HUES48 (cell line): ENCODE measurements at regions not wholly inside any gene's neighbourhood (a gene's known extent, or its start where the extent isn't known, plus 50 kb on each side); places are given as distances from the start of the nearest gene placed in this dataset.
"Not testable (repeated sequence)": the region's sequence is repeated elsewhere in the genome, so short reads cannot be mapped to it uniquely, and the experiment has no call there.

Experiments used
- H3K27ac ChIP-seq: one replicate; pipeline ENCODE4 v1.7.0; 2013; ENCODE audit warnings: low read depth, low read length, inconsistent platforms
- H3K27me3 ChIP-seq: 2 replicates; pipeline ENCODE4 v1.6.1; 2013; ENCODE audit warnings: mild to moderate bottlenecking, low read length; ENCODE audit not compliant: control insufficient read depth, insufficient read depth
- H3K36me3 ChIP-seq: 2 replicates; pipeline ENCODE4 v1.6.1; 2013; ENCODE audit warnings: low read length; ENCODE audit not compliant: control insufficient read depth, insufficient read depth
- H3K4me1 ChIP-seq: 2 replicates; pipeline ENCODE4 v1.6.1; 2013; ENCODE audit warnings: mild to moderate bottlenecking, low read length; ENCODE audit not compliant: control insufficient read depth, insufficient read depth
- H3K4me3 ChIP-seq: 2 replicates; pipeline ENCODE4 v1.5.1; 2013; ENCODE audit warnings: mild to moderate bottlenecking, low read depth, low read length
- H3K9ac ChIP-seq: 2 replicates; pipeline ENCODE4 v1.6.1; 2013; ENCODE audit warnings: mild to moderate bottlenecking, low read depth, low read length, moderate library complexity
- H3K9me3 ChIP-seq: 2 replicates; pipeline ENCODE4 v1.6.1; 2013; ENCODE audit warnings: low read length; ENCODE audit not compliant: control insufficient read depth, insufficient read depth

DNA sequence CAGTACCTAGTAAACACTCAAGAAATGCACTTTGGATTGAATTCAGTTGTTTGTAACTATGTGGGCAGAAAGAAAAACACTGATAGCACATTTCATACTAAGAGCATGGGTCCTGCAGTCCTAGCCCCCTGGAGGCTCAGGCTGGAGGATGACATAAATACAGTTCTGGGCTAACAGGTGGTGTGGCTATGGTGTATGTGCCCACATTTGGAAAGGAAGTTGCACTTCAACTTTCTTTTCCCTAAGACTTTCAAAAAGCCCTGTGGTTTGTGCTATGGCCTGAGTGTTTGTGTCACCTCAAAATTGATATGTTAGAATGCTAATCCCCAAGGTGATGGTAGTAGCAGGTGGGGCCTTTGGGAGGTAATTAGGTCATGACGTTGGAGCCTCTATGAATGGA, 218.2 kb downstream of the CDCA7 start:
- no peaks in the 10 kb centered on the region for H3K36me3 ChIP-seq
- no peak overlapping the region for H3K9ac ChIP-seq
- H3K27ac ChIP-seq, result no peak overlapping the region
- no peaks in the 10 kb centered on the region for H3K9me3 ChIP-seq
- peaks cover 25% of the 10 kb centered on the region for H3K4me1 ChIP-seq
- H3K4me3 ChIP-seq, result no peak overlapping the region
- H3K27me3 ChIP-seq, result no peaks in the 10 kb centered on the region

DNA sequence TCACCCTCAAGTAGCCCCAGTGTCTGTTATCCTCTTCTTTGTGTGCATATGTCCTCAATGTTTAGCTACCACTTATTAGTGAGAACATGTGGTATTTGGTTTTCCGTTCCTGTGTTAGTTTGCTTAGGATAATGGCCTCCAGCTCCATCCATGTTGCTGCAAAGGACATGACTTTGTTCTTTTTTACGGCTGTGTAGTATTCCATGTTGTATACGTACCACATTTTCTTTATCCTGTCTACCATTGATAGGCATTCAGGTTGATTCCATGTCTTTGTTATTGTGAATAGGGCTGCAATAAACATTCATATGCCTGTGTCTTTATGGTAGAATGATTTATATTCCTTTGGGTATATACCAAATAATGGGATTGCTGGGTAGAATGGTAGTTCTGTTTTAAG, 219.1 kb downstream of the CDCA7 start:
- H3K36me3 ChIP-seq, H3K4me3 ChIP-seq, H3K27ac ChIP-seq, H3K9me3 ChIP-seq, H3K9ac ChIP-seq, H3K27me3 ChIP-seq: not testable (repeated sequence)
- H3K4me1 ChIP-seq, result peaks cover 29% of the 10 kb centered on the region

DNA sequence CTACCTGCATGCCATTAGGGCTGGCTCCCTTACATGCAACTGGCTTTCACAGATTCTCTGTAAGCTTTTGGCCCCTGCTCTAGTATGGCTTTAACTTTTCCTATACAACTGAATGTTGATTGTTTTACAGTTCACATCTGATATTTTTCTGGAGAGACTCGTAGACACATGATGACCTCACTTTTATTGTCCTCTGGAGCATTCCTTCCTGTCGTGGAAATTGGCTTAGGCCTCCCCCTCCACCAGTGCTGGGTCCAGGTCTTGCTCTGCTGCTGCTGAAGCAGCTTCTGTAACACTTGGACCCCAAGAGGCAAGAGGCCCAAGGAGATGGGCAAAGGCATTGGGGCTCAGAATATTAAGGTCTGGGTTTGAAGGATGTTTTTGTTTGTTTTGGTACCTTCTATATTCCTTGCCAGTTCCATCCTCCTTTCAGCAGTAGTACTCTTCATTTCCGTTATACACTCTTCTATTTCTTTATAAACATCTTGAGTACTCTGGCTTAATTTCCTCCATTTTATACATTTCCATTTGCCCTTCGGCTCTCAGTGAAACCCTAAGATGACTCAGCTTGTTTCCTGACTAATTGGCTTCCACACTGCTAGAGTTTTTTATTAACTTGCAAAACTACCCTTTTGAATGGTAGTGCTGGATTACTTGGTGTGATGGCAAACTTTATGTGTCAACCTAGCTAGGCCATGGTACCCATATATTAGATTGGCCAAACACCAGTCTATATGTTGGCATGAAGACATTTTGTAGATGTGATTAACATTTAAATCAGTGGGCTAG, 219.8 kb downstream of the CDCA7 start:
- peaks cover 29% of the 10 kb centered on the region for H3K4me1 ChIP-seq

DNA sequence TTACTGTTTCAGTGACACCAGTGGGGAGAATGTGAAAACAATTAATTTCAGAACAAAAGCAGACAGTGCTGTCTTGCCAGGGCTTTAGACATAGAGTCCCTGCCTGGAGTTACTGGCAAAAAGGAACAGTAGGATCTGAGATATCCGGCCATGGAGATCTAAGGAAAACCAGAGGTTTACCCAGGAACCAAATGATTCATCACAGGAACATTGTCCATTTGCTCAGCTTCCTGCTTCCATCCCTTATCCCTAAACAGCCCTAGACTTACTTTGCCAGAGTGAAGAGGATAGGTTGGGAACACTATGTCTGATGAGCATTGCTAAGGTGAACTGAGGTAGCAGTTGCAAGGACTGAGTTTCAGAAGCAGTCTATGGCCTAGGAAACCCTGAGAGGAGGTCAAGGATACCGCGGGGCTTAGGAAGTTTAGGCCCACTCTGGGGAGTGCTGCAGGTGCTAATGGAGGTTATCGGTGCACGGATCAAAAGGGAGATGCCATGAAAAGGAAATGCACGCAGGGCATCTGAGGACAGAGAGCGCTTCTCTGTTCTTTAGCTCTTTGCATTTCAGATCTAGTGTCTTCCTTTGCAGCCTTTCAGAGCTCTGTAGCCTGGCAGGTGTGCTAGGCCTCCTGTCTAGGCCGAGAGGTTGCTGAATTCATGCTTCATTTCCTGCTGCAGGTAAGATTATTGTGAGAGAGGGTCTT, 223.9 kb downstream of the CDCA7 start:
- H3K9ac ChIP-seq, result no peak overlapping the region; the same call in 1 of the 2 replicates
- no peak overlapping the region for H3K4me3 ChIP-seq
- no peaks in the 10 kb centered on the region for H3K27me3 ChIP-seq
- 0 out of 2 replicates have a peak, but pooled peaks cover 4% of the 10 kb centered on the region for H3K4me1 ChIP-seq
- no peaks in the 10 kb centered on the region for H3K9me3 ChIP-seq
- no peak overlapping the region for H3K27ac ChIP-seq
- H3K36me3 ChIP-seq, result no peaks in the 10 kb centered on the region

More for the DNA sequence above, 219.8 kb downstream of the CDCA7 start:
- Histone ChIP-seq H3K4me3 (no peak overlapping the region), H3K27ac (no peak overlapping the region), H3K36me3 (no peaks in the 10 kb centered on the region), H3K27me3 (no peaks in the 10 kb centered on the region), H3K9me3 (no peaks in the 10 kb centered on the region), H3K9ac (no peak overlapping the region)

DNA sequence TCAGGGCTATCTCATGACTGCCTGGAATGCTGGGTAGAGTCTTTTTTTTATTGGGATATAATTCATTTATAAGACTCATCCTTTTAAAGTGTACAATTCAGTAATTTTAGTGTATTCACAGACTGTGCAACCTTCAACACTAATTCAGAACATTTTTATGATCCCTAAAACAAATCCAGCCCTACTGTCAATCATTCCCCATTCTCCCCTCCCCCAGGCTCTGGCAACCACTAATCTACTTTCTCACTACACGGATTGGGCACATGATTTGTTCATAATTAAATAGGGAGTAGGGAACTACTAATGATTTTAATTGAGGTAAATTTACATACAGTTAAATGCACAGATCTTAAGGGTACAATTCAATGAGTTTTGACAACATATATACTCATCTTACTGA, 225.7 kb downstream of the CDCA7 start:
- no peak overlapping the region for H3K4me3 ChIP-seq
- no peaks in the 10 kb centered on the region for H3K9me3 ChIP-seq
- no peak overlapping the region for H3K27ac ChIP-seq
- no peaks in the 10 kb centered on the region for H3K36me3 ChIP-seq
- no peak overlapping the region for H3K9ac ChIP-seq
- H3K27me3 ChIP-seq, result no peaks in the 10 kb centered on the region
- 0 out of 2 replicates have a peak, but pooled peaks cover 4% of the 10 kb centered on the region for H3K4me1 ChIP-seq

DNA sequence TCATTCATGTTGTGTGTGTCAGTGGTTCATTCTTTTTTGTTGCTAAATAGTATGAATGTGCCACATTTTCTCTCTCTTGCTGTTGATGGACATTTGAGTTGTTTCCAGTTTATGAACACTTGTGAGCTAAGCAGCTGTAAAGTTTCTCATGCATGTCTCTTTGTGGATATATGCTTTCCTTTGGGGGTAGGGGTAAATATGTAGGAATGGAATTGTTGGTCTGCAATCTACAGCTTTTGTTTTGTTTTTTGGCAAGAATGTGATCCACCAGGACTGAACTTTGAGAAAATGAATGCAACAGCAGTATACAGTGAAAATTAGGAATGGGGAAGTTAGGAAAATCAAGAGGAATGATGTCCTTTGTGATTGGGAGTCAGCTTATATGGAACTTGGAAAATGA, 226.3 kb downstream of the CDCA7 start:
- H3K36me3 ChIP-seq, result no peaks in the 10 kb centered on the region
- no peaks in the 10 kb centered on the region for H3K9me3 ChIP-seq
- H3K27ac ChIP-seq, result no peak overlapping the region
- H3K27me3 ChIP-seq, result no peaks in the 10 kb centered on the region
- H3K4me3 ChIP-seq, result no peak overlapping the region
- no peak overlapping the region for H3K9ac ChIP-seq
- 0 out of 2 replicates have a peak, but pooled peaks cover 4% of the 10 kb centered on the region for H3K4me1 ChIP-seq

DNA sequence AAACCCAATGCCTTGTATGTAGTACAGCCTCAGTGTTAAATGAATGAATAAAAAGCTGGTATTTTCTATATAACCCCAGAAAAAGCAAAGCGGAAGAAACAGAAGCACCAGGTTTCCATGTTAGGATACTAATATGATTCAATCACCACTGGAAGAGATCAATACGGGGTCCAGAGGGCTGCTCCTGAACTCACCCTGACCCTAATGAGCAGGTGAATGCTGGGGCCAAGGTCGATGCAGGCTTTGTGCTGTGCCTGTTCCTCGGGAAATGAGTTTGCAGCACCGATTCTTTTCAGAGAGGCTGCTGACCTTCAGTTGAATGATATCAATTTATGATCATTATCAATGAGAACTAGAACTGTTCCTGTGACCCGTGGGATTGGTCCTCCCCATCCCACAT, 228.5 kb downstream of the CDCA7 start:
- H3K9me3 ChIP-seq, result no peaks in the 10 kb centered on the region
- no peak overlapping the region for H3K27ac ChIP-seq
- no peaks in the 10 kb centered on the region for H3K36me3 ChIP-seq
- H3K4me1 ChIP-seq, result 0 out of 2 replicates have a peak, but pooled peaks cover 4% of the 10 kb centered on the region
- no peak overlapping the region for H3K4me3 ChIP-seq
- H3K9ac ChIP-seq, result no peak overlapping the region
- H3K27me3 ChIP-seq, result no peaks in the 10 kb centered on the region

DNA sequence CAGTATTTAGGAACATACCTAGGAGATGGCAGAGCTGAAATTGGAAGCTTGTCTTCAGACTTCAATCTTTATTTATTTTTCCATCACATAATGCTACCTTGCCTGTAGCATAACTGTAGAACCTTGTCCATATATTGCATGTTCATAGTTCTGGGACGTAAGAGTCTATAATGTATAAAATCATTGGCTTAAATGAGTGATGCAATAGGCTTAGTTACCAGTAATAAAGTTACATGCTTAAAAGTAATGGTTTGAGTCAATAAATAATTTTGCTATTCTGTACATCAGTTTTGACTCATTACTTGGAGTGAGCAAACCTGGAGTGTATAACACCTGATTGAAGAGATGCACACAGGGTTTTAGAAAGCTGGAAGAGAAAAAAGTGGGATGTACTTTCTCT, 229.3 kb downstream of the CDCA7 start:
- H3K9me3 ChIP-seq, result no peaks in the 10 kb centered on the region
- H3K4me3 ChIP-seq, result no peak overlapping the region
- no peaks in the 10 kb centered on the region for H3K4me1 ChIP-seq
- no peak overlapping the region for H3K9ac ChIP-seq
- no peaks in the 10 kb centered on the region for H3K27me3 ChIP-seq
- no peaks in the 10 kb centered on the region for H3K36me3 ChIP-seq
- no peak overlapping the region for H3K27ac ChIP-seq

DNA sequence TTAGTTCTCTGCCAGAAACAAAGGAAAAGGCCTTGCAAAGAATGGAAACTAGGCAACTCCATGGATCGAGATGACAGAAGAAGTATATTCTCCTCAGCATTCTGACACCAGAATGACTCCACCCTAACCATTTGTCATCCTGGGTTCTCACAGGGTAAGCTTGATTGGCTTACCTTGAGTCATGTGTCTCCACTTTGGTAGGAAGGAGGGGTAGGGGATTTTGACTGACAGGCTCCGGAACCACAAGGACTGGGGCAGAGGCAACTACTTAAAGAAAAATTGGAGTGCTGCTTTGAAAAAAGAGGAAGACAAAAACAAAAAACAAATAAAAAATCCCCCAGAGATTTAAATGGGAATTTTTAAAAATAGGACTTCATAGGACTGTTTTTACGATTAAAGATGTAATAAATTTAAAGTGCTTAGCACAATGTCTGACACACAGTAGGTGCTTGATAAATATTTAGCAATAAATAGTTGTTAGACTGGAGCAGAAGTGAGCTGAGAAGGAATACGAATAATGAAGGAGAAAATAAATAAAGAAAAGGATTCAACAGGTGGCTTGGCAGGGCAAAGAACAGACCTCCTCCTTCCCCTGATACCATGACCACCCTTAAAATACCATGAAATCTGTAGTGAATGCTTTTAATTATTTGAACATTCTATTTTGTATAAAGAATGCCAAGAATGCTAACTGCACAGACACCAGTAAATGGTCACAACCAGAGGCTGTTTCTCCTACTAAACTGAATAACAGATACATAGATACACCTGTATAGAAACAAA, 230.2 kb downstream of the CDCA7 start:
- Histone ChIP-seq H3K27ac (no peak overlapping the region), H3K4me3 (no peak overlapping the region), H3K9ac (no peak overlapping the region), H3K36me3 (no peaks in the 10 kb centered on the region), H3K27me3 (no peaks in the 10 kb centered on the region), H3K9me3 (no peaks in the 10 kb centered on the region), H3K4me1 (no peaks in the 10 kb centered on the region)

DNA sequence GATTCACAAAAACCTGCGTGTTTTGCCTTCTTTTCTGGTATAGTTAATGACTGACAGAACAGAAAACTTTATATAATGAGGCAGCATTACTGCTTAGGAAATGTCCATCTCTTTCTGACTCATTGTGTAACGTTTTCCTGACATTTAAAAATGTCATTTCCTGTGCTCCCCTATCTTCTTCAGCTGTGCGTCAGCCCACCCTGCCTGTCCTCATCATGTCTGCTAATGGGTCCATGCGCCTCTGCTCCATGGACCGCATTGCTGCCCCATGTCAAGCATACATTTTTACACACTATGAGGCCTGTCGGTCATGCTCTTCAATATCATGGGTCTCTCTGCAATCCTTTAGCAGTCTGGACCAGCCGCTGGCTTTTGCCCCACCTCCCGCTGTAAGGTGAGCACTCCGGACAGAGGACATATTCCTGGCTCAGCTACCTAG, 234.3 kb downstream of the CDCA7 start:
- Histone ChIP-seq H3K4me3 (no peak overlapping the region), H3K4me1 (no peaks in the 10 kb centered on the region), H3K27ac (no peak overlapping the region), H3K9me3 (peaks cover 20% of the 10 kb centered on the region), H3K36me3 (no peaks in the 10 kb centered on the region), H3K9ac (no peak overlapping the region), H3K27me3 (no peaks in the 10 kb centered on the region)
